GM18861 (cell line): ENCODE measurements at regions not wholly inside any gene's neighbourhood (a gene's known extent, or its start where the extent isn't known, plus 50 kb on each side); places are given as distances from the start of the nearest gene placed in this dataset.

Experiments
- ATAC-seq: cut with Tn5 transposase; IDR thresholded peaks from one replicate; pipeline ENCODE4 v1.9.1; 2021; ENCODE audit not compliant: unreplicated experiment

DNA sequence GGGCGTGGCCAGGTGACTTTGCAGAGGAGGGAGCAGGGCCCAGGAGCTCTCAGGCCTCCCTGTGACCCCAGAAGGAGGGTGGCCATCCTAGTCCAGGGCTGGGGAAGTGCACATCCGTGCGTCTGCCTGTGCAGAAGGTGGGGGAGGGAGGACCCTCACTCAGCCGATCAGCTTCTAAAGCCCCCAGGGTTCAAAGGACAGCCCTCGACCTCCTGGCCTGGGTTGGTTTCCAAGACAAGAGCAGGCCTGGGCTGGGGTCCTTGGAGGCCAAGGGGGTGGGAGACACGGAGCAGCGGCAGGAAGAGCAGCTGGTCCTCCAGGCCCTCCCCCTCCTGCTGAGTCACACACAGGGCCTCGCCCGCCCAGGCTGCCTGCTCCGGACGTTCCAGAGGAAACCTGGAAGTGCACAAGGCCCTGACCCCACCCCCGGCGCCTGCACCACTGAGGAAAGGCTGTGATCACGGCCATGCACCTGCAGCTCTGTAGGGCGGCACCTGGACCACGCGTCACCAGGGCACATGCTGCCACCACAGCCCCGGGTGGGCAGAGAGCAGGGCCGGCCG, 67.1 kb upstream of the ZNF469 start:
- ATAC-seq, result no peak

DNA sequence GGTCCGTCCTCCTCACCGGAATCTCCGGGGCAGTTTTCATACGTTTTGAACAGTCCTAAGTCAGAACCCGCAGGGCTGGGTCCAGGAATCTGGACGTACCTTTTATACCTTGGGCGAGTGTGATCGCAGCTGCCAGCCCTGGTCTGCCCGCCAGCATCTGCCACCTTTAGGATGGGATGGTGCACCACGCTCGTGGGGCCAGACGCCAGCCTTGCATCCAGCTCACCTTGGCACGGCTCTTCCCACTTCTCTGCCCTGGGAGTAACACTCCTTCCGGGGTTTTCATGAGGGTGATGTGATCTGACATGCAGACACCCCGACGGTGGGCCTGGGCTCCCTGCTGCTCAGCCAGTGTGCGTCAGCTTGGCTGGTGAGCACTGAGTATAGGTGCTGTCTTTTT, 66.6 kb upstream of the ZNF469 start:
- no peak for ATAC-seq

DNA sequence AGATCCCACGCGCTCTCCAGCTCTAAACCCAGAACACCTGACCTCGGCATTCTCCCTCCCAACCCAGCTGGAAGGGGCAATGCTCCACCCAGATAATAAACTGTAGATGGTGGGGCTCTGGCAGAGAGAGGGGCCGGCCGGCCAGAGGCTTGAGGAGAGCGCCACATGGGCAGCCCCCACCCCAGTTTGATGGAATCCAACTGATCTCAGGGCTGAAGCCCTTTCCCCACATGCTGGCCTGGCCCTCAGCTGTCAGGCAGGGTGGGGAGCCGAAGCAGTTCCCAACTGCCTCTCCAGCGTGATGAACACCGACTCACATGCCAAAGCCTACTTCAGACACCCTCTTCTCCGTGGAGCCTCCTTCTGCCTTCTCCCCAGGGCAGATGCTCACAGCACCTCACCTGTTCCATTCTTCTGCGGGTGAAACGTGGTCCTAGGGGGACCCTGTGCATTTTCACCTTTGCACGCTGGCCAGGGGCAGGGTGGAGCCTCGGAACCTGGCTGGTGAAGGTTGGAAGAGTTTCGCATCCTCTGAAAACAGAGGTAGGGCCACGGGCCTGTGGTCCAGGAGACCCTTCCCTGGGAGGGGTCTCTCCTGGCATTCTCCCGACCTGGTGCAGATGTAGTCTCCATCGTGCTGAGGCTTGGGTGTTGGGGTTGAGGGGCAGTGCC, 65.7 kb upstream of the ZNF469 start:
- no peak for ATAC-seq

DNA sequence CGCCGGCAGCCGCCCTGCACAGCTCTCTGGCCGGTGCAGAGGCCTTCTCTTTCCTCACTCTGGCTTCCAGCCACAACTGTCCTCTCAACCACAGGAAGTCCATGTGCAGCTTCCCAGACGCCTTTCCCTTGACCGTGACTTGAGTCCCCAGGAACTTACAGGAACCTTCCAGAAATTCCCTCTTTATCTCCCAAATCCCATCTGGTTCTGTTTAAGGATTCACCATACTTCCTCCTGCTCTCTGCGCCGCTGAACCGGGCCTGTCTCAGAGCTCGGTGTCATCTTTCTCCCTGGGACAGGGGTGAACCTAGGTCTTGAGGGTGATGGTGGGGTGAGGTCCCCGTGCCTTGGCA, 65.2 kb upstream of the ZNF469 start:
- no peak for ATAC-seq

GRCh38 chr16:88318051-88318450, 64.7 kb upstream of the ZNF469 start:
- no peak for ATAC-seq

GRCh38 chr16:88318521-88318920, 64.2 kb upstream of the ZNF469 start:
- ATAC-seq, result no peak

DNA sequence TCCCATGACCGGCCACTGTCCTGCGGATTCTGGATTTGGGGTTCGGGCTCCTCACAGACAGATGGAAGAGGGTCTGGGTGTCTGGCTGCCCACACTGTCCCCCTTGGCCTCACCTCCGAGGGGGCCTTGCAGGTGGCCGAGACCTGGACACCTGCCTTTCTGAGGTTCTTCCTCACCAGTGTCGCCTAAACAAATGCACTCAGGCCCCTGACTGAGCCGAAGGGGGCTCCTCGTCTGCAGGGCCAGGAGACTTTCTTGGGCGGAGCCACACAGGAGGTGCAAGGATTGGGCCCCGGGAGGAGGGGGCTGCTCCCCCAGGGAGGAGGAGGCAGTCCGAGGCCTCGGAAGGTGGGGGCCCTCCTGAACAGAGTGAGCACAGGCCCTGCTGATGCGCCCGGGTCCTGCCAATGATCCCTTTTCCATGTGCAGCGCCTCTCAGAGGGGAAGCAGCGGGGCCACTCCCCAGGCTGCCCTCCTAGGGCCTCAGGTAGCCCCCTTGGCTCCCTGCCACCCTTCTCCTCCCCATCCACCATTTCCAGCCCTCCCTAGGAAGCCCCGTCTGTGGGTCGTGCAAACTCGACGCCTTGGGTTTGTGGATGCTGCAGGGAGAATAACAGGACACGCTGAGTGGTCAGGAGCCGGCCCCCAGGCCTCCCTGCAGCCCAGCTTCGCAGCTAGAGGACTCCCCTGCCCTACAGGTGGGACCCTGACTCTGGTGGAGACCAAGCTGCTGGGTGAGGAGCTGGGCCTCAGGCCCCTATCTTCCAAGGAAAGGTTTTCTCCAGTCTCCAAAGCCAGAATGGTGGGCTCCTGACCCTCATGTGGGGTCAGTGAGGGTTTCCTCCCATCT, 63.4 kb upstream of the ZNF469 start:
- no peak for ATAC-seq

- no peak for ATAC-seq
Observed at GRCh38 chr16:88320947-88321634, 61.7 kb upstream of the ZNF469 start.

- no peak for ATAC-seq
Observed at GRCh38 chr16:88321635-88322499, 60.9 kb upstream of the ZNF469 start.

DNA sequence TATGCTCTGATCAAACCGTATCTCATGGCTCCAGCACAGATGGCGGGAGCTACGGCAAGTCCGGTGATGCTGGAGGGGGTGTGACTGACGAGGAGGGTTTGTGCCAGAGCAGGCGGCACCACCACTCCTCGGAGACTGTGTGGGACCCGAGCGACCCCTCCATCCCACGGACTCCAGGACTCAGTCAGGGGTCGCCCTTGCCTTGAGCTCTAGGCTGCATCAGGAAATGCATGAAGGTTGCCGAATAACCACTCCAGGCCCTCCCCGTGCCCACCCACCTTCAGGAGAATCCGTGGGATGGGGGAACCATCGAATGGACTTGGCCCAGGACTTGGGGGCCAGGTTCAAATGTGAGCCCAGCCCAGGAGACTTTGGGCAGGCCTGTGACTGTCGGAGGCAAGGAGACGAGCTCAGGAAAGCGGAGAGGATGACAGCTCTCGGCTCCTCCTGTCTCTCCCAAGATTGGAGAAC, 60.2 kb upstream of the ZNF469 start:
- ATAC-seq, result no peak

DNA sequence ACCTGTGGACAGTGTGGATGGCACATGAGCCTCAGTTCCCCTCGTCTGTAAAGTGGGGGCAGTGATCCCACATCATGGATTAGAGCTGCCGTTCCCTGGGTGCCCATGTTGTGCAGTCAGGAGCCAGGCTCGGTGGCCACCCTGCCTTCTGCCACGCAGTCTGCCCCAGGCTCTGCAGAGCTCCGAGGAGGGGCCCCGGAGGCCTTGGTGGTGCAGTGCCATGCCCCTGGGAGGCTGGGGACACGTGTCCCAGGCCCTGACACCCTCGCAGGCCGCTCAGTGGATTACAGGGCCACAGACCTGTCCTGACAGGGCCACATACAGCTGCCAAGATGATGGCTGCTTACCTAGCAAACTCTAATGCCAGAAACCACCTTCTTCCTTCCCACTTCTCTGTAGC, 59.7 kb upstream of the ZNF469 start:
- ATAC-seq, result no peak

GRCh38 chr16:88323546-88324330, 59.0 kb upstream of the ZNF469 start:
- ATAC-seq, result no peak

DNA sequence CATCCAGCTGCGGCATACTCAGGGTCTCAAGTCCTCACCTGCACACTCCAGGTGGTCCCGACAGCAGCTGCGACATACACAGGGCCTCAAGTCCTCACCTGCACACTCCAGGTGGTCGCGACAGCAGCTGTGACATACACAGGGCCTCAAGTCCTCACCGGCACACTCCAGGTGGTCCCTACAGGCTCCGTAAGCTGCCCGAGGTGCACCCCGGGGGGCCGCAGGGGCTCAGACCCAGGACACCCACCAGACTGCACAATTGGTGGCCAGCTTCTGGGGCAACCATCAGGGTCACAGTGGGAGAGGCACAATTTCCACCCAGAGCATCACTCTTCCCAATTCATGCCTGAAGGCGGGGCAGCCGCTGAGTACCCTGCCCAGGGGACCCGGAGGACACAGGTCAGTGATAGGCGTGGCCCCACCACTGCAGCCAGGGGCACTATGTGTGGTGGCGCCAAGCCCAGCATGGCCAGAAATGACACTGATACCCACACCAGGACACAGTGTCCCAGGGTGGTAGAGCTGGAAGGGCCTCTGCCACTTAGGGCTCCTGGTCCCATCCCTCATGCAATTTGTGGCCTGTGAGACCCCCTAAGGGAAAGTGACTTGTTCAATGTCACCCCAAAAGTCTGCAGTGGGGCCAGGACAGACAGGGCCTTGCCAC, 57.5 kb upstream of the ZNF469 start:
- no peak for ATAC-seq

DNA sequence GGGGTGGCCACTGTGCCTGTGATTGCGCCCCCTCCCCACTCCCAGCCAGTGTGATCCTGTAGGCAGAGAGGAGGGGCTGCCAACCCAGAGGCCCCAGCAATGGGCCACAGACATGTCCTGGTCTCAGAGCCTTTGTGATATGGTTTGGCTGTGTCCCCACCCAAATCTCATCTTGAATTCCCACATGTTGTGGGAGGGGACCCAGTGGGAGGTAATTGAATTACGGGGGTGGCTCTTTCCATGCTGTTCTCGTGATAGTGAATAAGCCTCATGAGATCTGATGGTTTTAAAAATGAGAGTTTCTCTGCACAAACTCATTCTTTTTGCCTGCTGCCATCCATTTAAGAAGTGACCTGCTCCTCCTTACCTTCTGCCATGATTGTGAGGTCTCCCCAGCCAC, 56.8 kb upstream of the ZNF469 start:
- no peak for ATAC-seq

DNA sequence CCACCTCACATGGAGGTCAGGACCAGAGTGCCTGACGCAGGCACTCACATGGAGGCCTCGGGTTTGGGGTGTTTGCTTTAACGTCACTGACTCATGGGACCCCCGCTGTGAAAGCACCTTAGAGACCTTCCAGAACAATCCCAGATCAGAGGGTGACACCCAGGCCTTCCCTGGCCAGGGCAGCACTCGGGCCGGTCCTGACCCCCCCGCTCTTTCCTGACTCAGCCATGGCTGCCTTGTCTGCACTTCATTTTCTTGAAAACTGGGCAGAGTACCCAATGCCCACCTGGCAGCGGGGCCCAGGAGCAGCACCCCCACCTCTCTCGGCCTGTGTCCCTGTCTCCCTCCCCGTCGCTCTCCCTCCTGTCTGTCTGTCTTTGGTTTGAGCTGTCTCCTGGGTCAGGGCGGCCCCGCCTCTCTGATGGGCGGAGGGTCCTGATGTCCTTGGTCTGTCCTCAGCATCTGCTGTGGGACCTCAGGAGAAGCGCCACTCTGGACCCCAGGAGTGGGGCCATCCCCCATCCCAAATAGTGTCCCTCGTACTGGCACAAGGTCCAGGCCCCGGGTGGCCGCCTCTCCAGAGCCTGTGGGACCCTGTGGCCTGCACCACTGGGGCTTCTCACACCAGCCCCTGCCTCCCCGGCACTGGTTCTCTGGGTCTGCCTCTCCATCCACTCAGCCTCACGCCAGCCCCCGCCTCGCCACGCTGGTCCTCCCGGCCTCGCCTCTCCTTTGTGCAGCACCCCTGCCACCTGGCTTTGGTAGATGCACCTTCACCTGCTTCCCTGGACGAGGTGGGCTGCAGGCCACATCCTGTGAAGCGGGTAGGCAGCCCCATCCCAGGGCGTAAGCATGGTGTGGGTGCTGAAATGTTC, 55.9 kb upstream of the ZNF469 start:
- no peak for ATAC-seq

- ATAC-seq, result no peak
Observed at GRCh38 chr16:88327561-88328312, 55.0 kb upstream of the ZNF469 start.

DNA sequence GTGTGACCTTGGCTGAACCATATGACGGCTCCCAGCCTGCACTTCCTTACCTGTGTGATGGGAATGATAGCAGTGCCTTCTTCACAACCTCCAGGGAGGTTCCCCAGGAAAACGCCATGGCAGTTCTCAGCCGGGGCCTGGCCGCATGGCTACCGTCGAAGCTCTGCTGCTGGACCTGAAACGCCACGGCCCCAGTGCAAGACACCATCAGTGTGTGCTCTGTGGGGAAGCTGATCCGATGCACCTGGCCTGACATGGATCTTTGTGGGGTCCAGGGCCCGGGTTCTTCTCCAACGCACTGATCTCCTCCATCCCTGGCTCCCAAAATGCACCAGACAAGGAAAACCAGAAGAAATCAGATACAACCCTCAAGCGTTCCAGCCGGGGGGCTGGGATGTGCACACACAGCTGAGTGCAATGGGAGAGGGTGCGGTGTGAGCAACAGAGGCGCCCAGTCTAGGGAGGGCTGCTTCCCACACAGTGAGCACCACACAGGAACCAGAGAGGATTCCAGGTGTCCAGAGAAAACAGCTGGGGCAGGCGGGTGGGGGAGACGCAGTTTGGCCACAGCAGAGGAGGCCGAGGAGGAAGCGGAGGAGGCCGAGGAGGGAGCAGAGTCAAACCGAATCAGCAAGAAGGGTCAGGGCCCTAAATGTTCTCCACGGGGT, 54.3 kb upstream of the ZNF469 start:
- no peak for ATAC-seq
